HEK293 (cell line): ENCODE measurements at regions not wholly inside any gene's neighbourhood (a gene's known extent, or its start where the extent isn't known, plus 50 kb on each side); places are given as distances from the start of the nearest gene placed in this dataset.

Experiments used
- ATF2 ChIP-seq: fragments of 450-650 bp; formaldehyde crosslinking; IDR thresholded peaks from 2 replicates; pipeline ENCODE4 v1.5.1; 2016; ENCODE audit warnings: missing biosample characterization, missing genetic modification characterization, low read depth
- CTCF ChIP-seq: fragments of 450-650 bp; formaldehyde crosslinking; IDR thresholded peaks from 2 replicates; pipeline ENCODE4 v1.5.1; 2016; ENCODE audit warnings: missing biosample characterization, missing genetic modification characterization
- GLIS1 ChIP-seq: fragments of 450-650 bp; formaldehyde crosslinking; IDR thresholded peaks from 2 replicates; pipeline ENCODE4 v1.5.1; 2016; ENCODE audit warnings: missing biosample characterization, missing genetic modification characterization
- TCF7L2 ChIP-seq: IDR thresholded peaks from 2 replicates; pipeline ENCODE4 v1.6.1; 2011; ENCODE audit warnings: low read depth, mild to moderate bottlenecking, inconsistent platforms, low read length, moderate library complexity, borderline replicate concordance
- ZNF2 ChIP-seq: fragments of 450-650 bp; formaldehyde crosslinking; IDR thresholded peaks from 2 replicates; pipeline ENCODE4 v1.5.1; 2016; ENCODE audit warnings: missing biosample characterization, missing genetic modification characterization
- ZNF624 ChIP-seq: fragments of 450-650 bp; formaldehyde crosslinking; IDR thresholded peaks from 2 replicates; pipeline ENCODE4 v1.5.1; 2017; ENCODE audit warnings: missing biosample characterization, missing genetic modification characterization
- ZSCAN23 ChIP-seq: fragments of 450-650 bp; formaldehyde crosslinking; IDR thresholded peaks from 2 replicates; pipeline ENCODE4 v1.5.1; 2016; ENCODE audit warnings: missing biosample characterization, missing genetic modification characterization

GRCh38 chr2:217283460-217283859 lies 423.6 kb upstream of the TNP1 start:
- TF ChIP-seq CTCF (tag by site-specific recombination) (no peak), ZSCAN23 (tag by site-specific recombination) (no peak), ZNF2 (no peak), ZNF624 (tag by site-specific recombination) (no peak), ATF2 (no peak), GLIS1 (tag by site-specific recombination) (no peak), TCF7L2 (no peak)
